Calu3 (cell line): ENCODE measurements at regions not wholly inside any gene's neighbourhood (a gene's known extent, or its start where the extent isn't known, plus 50 kb on each side); places are given as distances from the start of the nearest gene placed in this dataset.

Experiments
- BruUV-seq: library from RNA; stranded (reverse); fragments of 400-500 nt; replicated peaks from 2 replicates; lab custom pipeline; 2021; lab: Mats Ljungman, UMichigan
- CTCF ChIA-PET: fragments of 300-600 bp; sonication (Branson Sonifier 250); formaldehyde crosslinking; loops from one replicate; lab custom pipeline; 2022; ENCODE audit warnings: antibody characterized with exemption; lab: Charles Lee
- DNase-seq: peaks from one replicate; pipeline ENCODE4 v3.0.0; 2022
- H3K27ac Mint-ChIP-seq: one replicate; pipeline ENCODE4 v1.8.0; 2022; ENCODE audit warnings: mixed read lengths; ENCODE audit not compliant: unreplicated experiment
- H3K27me3 Mint-ChIP-seq: one replicate; pipeline ENCODE4 v1.8.0; 2022; ENCODE audit warnings: mixed read lengths; ENCODE audit not compliant: unreplicated experiment
- H3K36me3 Mint-ChIP-seq: one replicate; pipeline ENCODE4 v1.8.0; 2022; ENCODE audit warnings: mild to moderate bottlenecking, moderate library complexity, mixed read lengths; ENCODE audit not compliant: insufficient read depth, unreplicated experiment
- H3K4me1 Mint-ChIP-seq: one replicate; pipeline ENCODE4 v1.8.0; 2022; ENCODE audit warnings: mild to moderate bottlenecking, low read depth, mixed read lengths; ENCODE audit not compliant: unreplicated experiment
- H3K4me3 Mint-ChIP-seq: one replicate; pipeline ENCODE4 v1.8.0; 2022; ENCODE audit warnings: mild to moderate bottlenecking, low read depth, moderate library complexity, mixed read lengths; ENCODE audit not compliant: unreplicated experiment
- H3K9me3 Mint-ChIP-seq: one replicate; pipeline ENCODE4 v1.8.0; 2022; ENCODE audit warnings: low read depth, mixed read lengths; ENCODE audit not compliant: unreplicated experiment
- CTCF ChIP-seq: fragments of 200-600 bp; IDR thresholded peaks from one replicate; pipeline ENCODE4 v1.8.0; 2022; ENCODE audit warnings: antibody characterized with exemption; ENCODE audit not compliant: unreplicated experiment
- intact Hi-C: fragments of 100-400 bp; cut with micrococcal nuclease; formaldehyde crosslinking; loops from one replicate; pipeline ENCODE4 v1.10.0; 2022; ENCODE audit not compliant: unreplicated experiment

GRCh38 chr3:18715208-18715607, 290.1 kb upstream of the SATB1 start:
- H3K27ac Mint-ChIP-seq, result no peak overlapping the region
- no peaks in the 10 kb centered on the region for H3K27me3 Mint-ChIP-seq
- CTCF ChIA-PET, result no interaction called here
- no peak overlapping the region for H3K4me3 Mint-ChIP-seq
- H3K9me3 Mint-ChIP-seq, result peaks cover 2% of the 10 kb centered on the region
- DNase-seq, result no peak
- intact Hi-C loops, result no loop called here
- H3K36me3 Mint-ChIP-seq, result no peaks in the 10 kb centered on the region
- no peak for TF ChIP-seq CTCF
- BruUV-seq, result no TSS peak
- no peaks in the 10 kb centered on the region for H3K4me1 Mint-ChIP-seq

GRCh38 chr3:18713577-18713951, 288.4 kb upstream of the SATB1 start:
- intact Hi-C loops, result no loop called here
- CTCF ChIA-PET, result no interaction called here
- Mint-ChIP-seq H3K4me3 (no peak overlapping the region), H3K27ac (no peak overlapping the region), H3K4me1 (no peaks in the 10 kb centered on the region), H3K27me3 (no peaks in the 10 kb centered on the region), H3K9me3 (peaks cover 2% of the 10 kb centered on the region), H3K36me3 (no peaks in the 10 kb centered on the region)
- BruUV-seq, result no TSS peak
- DNase-seq, result no peak
- TF ChIP-seq CTCF, result no peak

- DNase-seq, result no peak
- CTCF ChIA-PET, result no interaction called here
- BruUV-seq, result no TSS peak
- intact Hi-C loops, result no loop called here
- Mint-ChIP-seq H3K4me3 (no peak overlapping the region), H3K27ac (no peak overlapping the region), H3K27me3 (no peaks in the 10 kb centered on the region), H3K9me3 (peaks cover under 1% of the 10 kb centered on the region), H3K36me3 (no peaks in the 10 kb centered on the region), H3K4me1 (no peaks in the 10 kb centered on the region)
- no peak for TF ChIP-seq CTCF
Measured at GRCh38 chr3:18712713-18713576, 287.8 kb upstream of the SATB1 start.

- Mint-ChIP-seq H3K4me3 (no peak overlapping the region), H3K27me3 (no peaks in the 10 kb centered on the region), H3K4me1 (no peaks in the 10 kb centered on the region), H3K27ac (no peak overlapping the region), H3K9me3 (peaks cover 5% of the 10 kb centered on the region), H3K36me3 (no peaks in the 10 kb centered on the region)
- CTCF ChIA-PET, result no interaction called here
- intact Hi-C loops, result no loop called here
- no peak for TF ChIP-seq CTCF
- no peak for DNase-seq
- BruUV-seq, result no TSS peak
Measured at GRCh38 chr3:18704326-18704725, 279.2 kb upstream of the SATB1 start.
